NT2/D1 (cell line): ENCODE measurements at regions not wholly inside any gene's neighbourhood (a gene's known extent, or its start where the extent isn't known, plus 50 kb on each side); places are given as distances from the start of the nearest gene placed in this dataset.
A peak's percentile ranks its signal among the peaks of the same experiment; 100 is the strongest.

Experiments
- DNase-seq: peaks from one replicate; pipeline ENCODE4 v3.0.0-alpha.2; 2011; ENCODE audit warnings: low read depth, low spot score
- H3K27me3 ChIP-seq: 2 replicates; pipeline ENCODE4 v1.6.0; 2011; ENCODE audit warnings: mild to moderate bottlenecking; ENCODE audit not compliant: insufficient read length, insufficient read depth
- H3K36me3 ChIP-seq: 2 replicates; pipeline ENCODE4 v1.6.1; 2011; ENCODE audit warnings: mild to moderate bottlenecking, low read length, mixed read lengths; ENCODE audit not compliant: insufficient read depth, insufficient read length
- H3K4me1 ChIP-seq: 2 replicates; pipeline ENCODE4 v1.5.1; 2011; ENCODE audit not compliant: insufficient read depth, insufficient read length
- H3K4me3 ChIP-seq: 2 replicates; pipeline ENCODE4 v1.5.1; 2011; ENCODE audit warnings: low read depth; ENCODE audit not compliant: insufficient read length
- H3K9ac ChIP-seq: 2 replicates; pipeline ENCODE4 v1.6.0; 2011; ENCODE audit warnings: low read depth; ENCODE audit not compliant: insufficient read length
- H3K9me3 ChIP-seq: 2 replicates; pipeline ENCODE4 v1.5.1; 2011; ENCODE audit warnings: mild to moderate bottlenecking, low read length; ENCODE audit not compliant: insufficient read depth
- SUZ12 ChIP-seq: IDR thresholded peaks from 2 replicates; pipeline ENCODE4 v1.6.1; 2011; ENCODE audit not compliant: insufficient read length, insufficient read depth; ENCODE audit errors: extremely low read depth
- YY1 ChIP-seq: IDR thresholded peaks from 2 replicates; pipeline ENCODE4 v1.6.1; 2011; ENCODE audit not compliant: insufficient read length, insufficient read depth
- ZNF274 ChIP-seq: IDR thresholded peaks from 2 replicates; pipeline ENCODE4 v1.6.1; 2011; ENCODE audit warnings: mild to moderate bottlenecking, low read depth, low read length

DNA sequence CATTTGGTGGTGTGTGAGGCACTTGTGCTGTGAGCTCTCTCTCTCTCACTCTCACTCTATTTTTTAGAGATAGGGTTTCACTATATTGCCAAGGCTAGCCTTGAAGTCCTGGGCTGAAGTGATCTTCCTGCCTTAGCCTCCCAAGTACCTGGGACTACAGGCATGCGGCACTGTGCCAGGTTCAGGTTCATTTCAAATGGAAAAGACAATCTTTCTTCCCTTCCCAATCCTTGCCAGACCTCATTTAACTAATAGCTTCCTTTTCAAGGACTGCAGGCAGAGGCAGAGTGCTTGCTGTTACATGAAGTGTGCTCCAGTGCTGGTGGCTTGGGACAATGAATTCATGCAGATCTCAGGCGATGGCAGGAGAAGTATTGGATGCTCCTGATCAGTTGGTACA, 73.2 kb upstream of the BICD1 start:
- no peak for TF ChIP-seq YY1
- no peak for TF ChIP-seq ZNF274
- no peak for TF ChIP-seq SUZ12
- peaks cover 8% of the 10 kb centered on the region for H3K4me1 ChIP-seq
- no peaks in the 10 kb centered on the region for H3K27me3 ChIP-seq
- DNase-seq: no peak
- no peaks in the 10 kb centered on the region for H3K36me3 ChIP-seq
- no peaks in the 10 kb centered on the region for H3K9me3 ChIP-seq
- H3K9ac ChIP-seq: peak overlapping the region; percentile 5
- H3K4me3 ChIP-seq: no peak overlapping the region

DNA sequence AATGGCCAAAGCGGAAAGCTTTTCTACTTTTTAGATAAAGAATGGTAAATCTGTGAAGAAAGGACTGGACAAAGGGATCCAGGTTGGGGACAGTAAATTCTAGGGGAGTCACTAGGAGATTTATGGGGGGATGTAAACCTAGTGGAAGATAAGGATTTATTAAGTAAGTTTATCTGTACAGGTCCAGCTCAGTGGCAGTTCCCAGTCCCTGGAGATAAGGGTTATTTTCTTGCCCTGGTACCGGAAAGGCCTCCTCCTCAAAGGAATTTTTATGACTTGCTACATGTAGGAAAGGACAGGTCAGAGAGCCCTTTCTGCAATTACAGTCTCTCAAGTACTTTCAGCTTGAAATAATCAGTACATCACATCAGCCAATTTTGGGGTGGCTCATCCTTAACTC, 72.6 kb upstream of the BICD1 start:
- Histone ChIP-seq H3K36me3 (no peaks in the 10 kb centered on the region), H3K4me3 (no peak overlapping the region), H3K9ac (no peak overlapping the region), H3K4me1 (peaks cover 8% of the 10 kb centered on the region), H3K27me3 (no peaks in the 10 kb centered on the region), H3K9me3 (no peaks in the 10 kb centered on the region)
- no peak for DNase-seq
- TF ChIP-seq SUZ12: no peak

DNA sequence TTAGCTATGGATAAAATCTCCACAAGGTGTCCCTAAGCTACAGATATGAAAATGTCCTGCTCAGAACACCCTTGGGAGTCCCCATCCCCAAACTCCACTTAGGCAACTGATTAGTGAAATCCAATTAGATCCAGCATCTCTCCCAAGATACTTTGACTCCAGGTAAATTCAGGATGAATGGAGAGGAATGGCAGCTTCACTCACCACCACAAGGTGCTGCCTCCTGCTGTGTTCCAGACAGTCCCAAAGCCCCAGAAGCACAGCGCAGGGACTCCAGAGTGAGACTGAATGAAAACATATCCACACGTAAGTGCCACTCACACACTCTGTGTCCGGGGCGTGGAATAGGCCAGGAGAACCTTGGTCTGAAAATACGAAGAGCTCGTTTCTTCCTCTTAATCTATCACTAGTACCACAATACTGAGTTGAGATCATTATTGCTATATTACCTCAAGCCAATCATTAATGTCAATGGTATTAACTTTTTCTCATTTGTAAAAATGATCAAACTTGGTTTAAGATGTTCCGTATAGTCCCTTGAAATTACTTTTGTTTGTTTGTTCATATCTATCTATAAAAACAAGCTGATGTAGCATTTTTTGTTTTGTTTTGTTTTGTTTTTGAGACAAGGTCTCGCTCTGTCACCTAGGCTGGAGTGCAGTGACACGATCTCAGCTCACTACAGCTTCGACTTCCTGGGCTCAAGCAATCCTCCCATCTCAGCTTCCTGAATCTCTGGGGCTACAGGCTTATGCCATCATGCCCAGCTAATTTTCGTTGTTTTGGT, 70.0 kb upstream of the BICD1 start:
- no peak for DNase-seq
- Histone ChIP-seq H3K9me3 (peaks cover 4% of the 10 kb centered on the region; the same call in 1 of the 2 replicates), H3K4me1 (peaks cover 8% of the 10 kb centered on the region), H3K4me3 (no peak overlapping the region), H3K36me3 (no peaks in the 10 kb centered on the region), H3K9ac (no peak overlapping the region), H3K27me3 (no peaks in the 10 kb centered on the region)
- no peak for TF ChIP-seq YY1
- no peak for TF ChIP-seq SUZ12
- TF ChIP-seq ZNF274: no peak

DNA sequence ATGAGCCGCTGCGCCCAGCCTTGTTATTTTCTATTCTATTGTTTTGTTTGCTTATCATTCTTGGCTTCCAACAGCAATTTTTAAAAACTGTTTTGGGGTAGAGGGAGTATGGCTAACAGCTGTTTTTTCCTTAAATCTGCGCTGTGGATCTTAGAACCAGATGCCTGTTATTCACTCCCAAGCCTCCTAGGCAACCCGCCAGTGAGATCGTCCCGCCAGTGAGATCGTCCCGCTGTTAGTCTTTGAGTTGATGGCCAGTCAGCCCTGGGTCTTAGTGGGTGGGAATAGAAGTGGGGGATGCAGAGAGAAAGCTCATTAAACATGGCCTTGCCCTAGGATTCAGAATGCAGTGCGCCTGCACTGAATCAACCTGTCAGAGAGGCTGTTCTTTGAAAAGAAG, 67.3 kb upstream of the BICD1 start:
- no peak for DNase-seq
- no peak for TF ChIP-seq ZNF274
- no peak for TF ChIP-seq YY1
- TF ChIP-seq SUZ12: no peak
- H3K9me3 ChIP-seq: peaks cover 31% of the 10 kb centered on the region

DNA sequence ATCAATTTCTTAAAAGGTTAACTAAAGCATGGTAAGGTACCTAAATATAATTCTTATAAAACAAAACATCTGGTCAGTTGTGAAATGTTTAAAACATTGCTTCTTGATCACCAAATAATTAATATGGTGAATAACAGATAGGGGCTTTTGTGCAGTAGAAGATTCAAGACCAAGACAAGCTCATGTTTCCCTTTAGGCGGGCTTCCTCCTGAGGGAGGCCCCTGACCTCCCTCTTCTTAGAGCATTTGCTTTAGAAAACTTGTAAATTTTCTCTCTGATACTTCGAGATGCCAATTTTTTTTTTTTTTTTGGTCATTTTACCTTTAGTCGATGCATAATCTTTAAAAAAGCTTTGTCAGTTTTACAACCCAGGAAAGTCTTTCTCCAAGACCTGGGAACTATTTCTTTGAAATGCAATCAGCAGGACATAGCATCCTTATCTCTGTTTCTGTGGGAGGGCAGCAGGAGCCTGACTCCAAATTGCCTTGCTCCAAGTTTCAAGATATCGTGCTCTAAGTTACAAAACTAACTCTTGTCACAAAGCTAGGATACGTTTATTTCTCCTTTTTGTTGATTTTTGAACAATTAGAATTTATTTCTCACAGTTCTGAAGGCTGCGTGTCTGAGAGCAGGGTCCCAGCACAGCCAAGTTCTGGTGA, 66.6 kb upstream of the BICD1 start:
- TF ChIP-seq ZNF274: no peak
- TF ChIP-seq YY1: no peak
- TF ChIP-seq SUZ12: no peak
- Histone ChIP-seq H3K36me3 (no peaks in the 10 kb centered on the region), H3K9ac (no peak overlapping the region), H3K27me3 (no peaks in the 10 kb centered on the region), H3K4me1 (no peaks in the 10 kb centered on the region), H3K4me3 (no peak overlapping the region), H3K9me3 (peaks cover 38% of the 10 kb centered on the region)
- no peak for DNase-seq

More for the DNA sequence above, 67.3 kb upstream of the BICD1 start:
- Histone ChIP-seq H3K27me3 (no peaks in the 10 kb centered on the region), H3K4me1 (no peaks in the 10 kb centered on the region), H3K9ac (no peak overlapping the region), H3K4me3 (no peak overlapping the region), H3K36me3 (no peaks in the 10 kb centered on the region)

DNA sequence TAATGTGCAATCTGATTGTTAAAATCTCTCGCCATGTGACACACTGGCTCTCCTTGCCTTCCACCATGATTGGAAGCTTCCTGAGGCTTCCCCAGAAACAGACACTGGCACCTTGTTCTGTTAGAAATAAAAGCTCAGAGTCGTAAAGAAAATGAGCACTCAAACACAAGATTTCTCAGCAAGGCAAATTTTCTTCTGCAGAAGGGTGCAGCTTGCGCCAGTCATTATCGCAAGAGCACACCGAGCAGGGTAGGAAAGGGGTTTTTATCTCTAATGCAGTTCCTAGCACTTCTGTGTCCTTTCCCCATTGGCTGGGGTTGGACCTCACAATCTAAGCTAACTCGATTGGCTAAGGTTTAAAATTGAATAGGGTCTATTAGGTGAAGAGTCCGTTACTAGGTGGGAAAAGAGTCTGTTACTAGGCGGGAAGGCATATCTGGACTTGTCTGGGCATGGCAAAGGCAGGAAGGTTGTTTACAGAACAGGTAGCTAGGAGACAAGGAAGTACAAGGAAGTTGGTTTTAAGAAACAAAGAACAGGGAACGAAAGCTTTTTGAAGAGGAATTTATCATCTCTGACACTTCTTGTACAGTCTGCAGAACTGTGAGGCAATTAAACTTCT, 62.6 kb upstream of the BICD1 start:
- H3K36me3 ChIP-seq: no peaks in the 10 kb centered on the region
- H3K4me3 ChIP-seq: no peak overlapping the region
- H3K27me3 ChIP-seq: no peaks in the 10 kb centered on the region
- peaks cover 55% of the 10 kb centered on the region for H3K9me3 ChIP-seq
- H3K9ac ChIP-seq: no peak overlapping the region
- TF ChIP-seq ZNF274: no peak
- no peak for TF ChIP-seq YY1
- no peak for TF ChIP-seq SUZ12
- no peaks in the 10 kb centered on the region for H3K4me1 ChIP-seq
- no peak for DNase-seq

DNA sequence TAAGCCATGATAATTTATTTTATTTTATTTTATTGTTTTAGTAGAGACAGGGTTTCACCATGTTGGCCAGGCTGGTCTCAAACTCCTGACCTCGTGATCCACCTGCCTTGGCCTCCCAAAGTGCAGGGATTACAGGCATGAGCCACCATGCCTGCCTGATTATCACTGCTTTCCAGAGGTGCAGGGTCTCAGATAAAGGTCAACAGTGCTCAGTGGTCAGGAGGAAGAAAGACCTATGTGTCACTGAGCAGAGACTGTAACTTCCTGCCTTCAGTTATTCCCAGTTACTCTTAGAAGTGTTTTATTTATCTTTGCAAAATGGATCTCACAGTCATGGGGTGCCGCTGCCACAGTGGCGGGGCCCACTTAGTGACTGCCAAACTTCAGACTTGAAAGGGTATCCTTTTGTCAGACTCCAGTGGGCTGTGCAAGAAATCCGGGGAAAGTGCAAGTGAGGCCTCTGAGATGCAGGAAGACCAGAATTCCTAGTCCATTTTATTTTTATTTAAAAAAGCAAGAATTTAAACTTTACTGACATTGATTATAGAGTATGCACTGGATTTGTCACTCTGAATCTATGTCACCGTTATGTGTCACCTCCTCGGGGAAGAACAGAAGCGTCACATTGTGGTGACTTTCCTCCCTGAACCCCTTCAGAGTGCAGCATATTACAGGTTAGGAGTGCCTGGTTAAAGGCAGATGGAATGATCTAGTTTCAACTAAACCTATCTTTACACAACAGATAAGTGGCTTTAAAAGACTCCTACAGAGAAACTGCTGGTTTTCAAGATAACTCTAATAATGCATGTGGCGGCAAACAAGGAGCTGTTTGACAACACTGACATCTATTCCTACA, 59.1 kb upstream of the BICD1 start:
- no peak for DNase-seq
- H3K4me1 ChIP-seq: no peaks in the 10 kb centered on the region
- no peaks in the 10 kb centered on the region for H3K27me3 ChIP-seq
- TF ChIP-seq ZNF274: no peak
- TF ChIP-seq YY1: no peak
- no peak for TF ChIP-seq SUZ12
- no peak overlapping the region for H3K4me3 ChIP-seq
- peaks cover 48% of the 10 kb centered on the region for H3K9me3 ChIP-seq
- H3K9ac ChIP-seq: no peak overlapping the region
- H3K36me3 ChIP-seq: no peaks in the 10 kb centered on the region
